Smooth muscle cell (in vitro differentiated cells): ENCODE measurements at regions not wholly inside any gene's neighbourhood (a gene's known extent, or its start where the extent isn't known, plus 50 kb on each side); places are given as distances from the start of the nearest gene placed in this dataset.

Experiments used
- DNase-seq: peaks from one replicate; lab custom pipeline; 2025; ENCODE audit not compliant: unreplicated experiment; lab: John Stamatoyannopoulos, UW
- H2AFZ ChIP-seq: fragments of 200-600 bp; sonication (generic); 2 replicates; pipeline ENCODE4 v1.6.0; 2016; ENCODE audit warnings: antibody characterized with exemption, low read depth, mild to moderate bottlenecking
- H3F3A ChIP-seq: fragments of 200-600 bp; sonication (generic); 2 replicates; pipeline ENCODE4 v1.6.0; 2017; ENCODE audit warnings: antibody characterized with exemption, low read depth
- H3K27ac ChIP-seq: fragments of 200-600 bp; sonication (generic); 2 replicates; pipeline ENCODE4 v1.5.1; 2016; ENCODE audit warnings: low read depth, mild to moderate bottlenecking
- H3K27me3 ChIP-seq: fragments of 200-600 bp; sonication (generic); 2 replicates; pipeline ENCODE4 v1.6.1; 2016; ENCODE audit warnings: low read depth, mild to moderate bottlenecking
- H3K36me3 ChIP-seq: fragments of 200-600 bp; sonication (generic); 2 replicates; pipeline ENCODE4 v1.5.1; 2016; ENCODE audit warnings: low read depth
- H3K4me1 ChIP-seq: fragments of 200-600 bp; sonication (generic); 2 replicates; pipeline ENCODE4 v1.5.1; 2016; ENCODE audit warnings: low read depth
- H3K4me2 ChIP-seq: fragments of 200-600 bp; sonication (generic); 2 replicates; pipeline ENCODE4 v1.6.0; 2016; ENCODE audit warnings: mild to moderate bottlenecking
- H3K4me3 ChIP-seq: fragments of 200-600 bp; sonication (generic); 2 replicates; pipeline ENCODE4 v1.5.1; 2016; ENCODE audit warnings: mild to moderate bottlenecking
- H3K79me2 ChIP-seq: fragments of 200-600 bp; sonication (generic); 2 replicates; pipeline ENCODE4 v1.6.0; 2016; ENCODE audit warnings: low read depth, mild to moderate bottlenecking
- H3K9ac ChIP-seq: fragments of 200-600 bp; sonication (generic); 2 replicates; pipeline ENCODE4 v1.6.0; 2016; ENCODE audit warnings: low read depth
- H3K9me3 ChIP-seq: fragments of 200-600 bp; sonication (generic); replicated peaks from 2 replicates; pipeline ENCODE4 v1.5.1; 2016; ENCODE audit warnings: low read depth
- H4K20me1 ChIP-seq: fragments of 200-600 bp; sonication (generic); 2 replicates; pipeline ENCODE4 v1.6.0; 2016; ENCODE audit warnings: low read depth
- CTCF ChIP-seq: fragments of 200-600 bp; sonication (generic); IDR thresholded peaks from 2 replicates; pipeline ENCODE4 v1.5.1; 2017; ENCODE audit warnings: borderline replicate concordance, mild to moderate bottlenecking, antibody characterized with exemption; ENCODE audit not compliant: insufficient read depth, poor library complexity, severe bottlenecking
- WGBS: methylation state at CpG from one replicate; pipeline ENCODE4 v1.1.7; 2016; ENCODE audit warnings: low lambda C conversion rate; 5-methylcytosine and 5-hydroxymethylcytosine counted together

- H3K9me3 ChIP-seq: no peaks in the 10 kb centered on the region
- H3F3A ChIP-seq: no peaks in the 10 kb centered on the region
- no peak overlapping the region for H3K9ac ChIP-seq
- no peaks in the 10 kb centered on the region for H3K27me3 ChIP-seq
- no peaks in the 10 kb centered on the region for H4K20me1 ChIP-seq
- H3K79me2 ChIP-seq: no peaks in the 10 kb centered on the region
- no peaks in the 10 kb centered on the region for H3K4me1 ChIP-seq
- no peak overlapping the region for H3K4me3 ChIP-seq
- no peak overlapping the region for H3K27ac ChIP-seq
- no peak overlapping the region for H3K4me2 ChIP-seq
- TF ChIP-seq CTCF: no peak
- H3K36me3 ChIP-seq: no peaks in the 10 kb centered on the region
- no peak overlapping the region for H2AFZ ChIP-seq
- WGBS: 92% methylated on average over 3 of the region's 3 CpGs
- no peak for DNase-seq
Measured at GRCh38 chr20:17142666-17143065, 84.2 kb upstream of the PCSK2 start.

GRCh38 chr20:17150858-17151257, 76.0 kb upstream of the PCSK2 start:
- H3K4me2 ChIP-seq: no peak overlapping the region
- peaks cover 3% of the 10 kb centered on the region for H3K27me3 ChIP-seq
- H3K36me3 ChIP-seq: no peaks in the 10 kb centered on the region
- 84% methylated on average over 1 of the region's 1 CpG for WGBS
- no peak overlapping the region for H3K9ac ChIP-seq
- no peaks in the 10 kb centered on the region for H3K9me3 ChIP-seq
- H3K4me1 ChIP-seq: no peaks in the 10 kb centered on the region
- no peak for DNase-seq
- H2AFZ ChIP-seq: no peak overlapping the region
- TF ChIP-seq CTCF: no peak
- no peak overlapping the region for H3K27ac ChIP-seq
- no peaks in the 10 kb centered on the region for H3F3A ChIP-seq
- no peaks in the 10 kb centered on the region for H4K20me1 ChIP-seq
- no peak overlapping the region for H3K4me3 ChIP-seq
- no peaks in the 10 kb centered on the region for H3K79me2 ChIP-seq

- Histone ChIP-seq H3K27me3 (no peaks in the 10 kb centered on the region), H3K4me2 (no peak overlapping the region), H2AFZ (no peak overlapping the region), H3K4me1 (no peaks in the 10 kb centered on the region), H3F3A (no peaks in the 10 kb centered on the region), H3K9me3 (no peaks in the 10 kb centered on the region), H4K20me1 (no peaks in the 10 kb centered on the region), H3K27ac (no peak overlapping the region), H3K79me2 (no peaks in the 10 kb centered on the region), H3K36me3 (no peaks in the 10 kb centered on the region), H3K4me3 (no peak overlapping the region), H3K9ac (no peak overlapping the region)
- 88% methylated on average over 6 of the region's 6 CpGs for WGBS
- TF ChIP-seq CTCF: no peak
- no peak for DNase-seq
Measured at GRCh38 chr20:17155401-17155800, 71.4 kb upstream of the PCSK2 start.

- H3K27me3 ChIP-seq: no peaks in the 10 kb centered on the region
- no peak overlapping the region for H3K27ac ChIP-seq
- no peaks in the 10 kb centered on the region for H3F3A ChIP-seq
- no peaks in the 10 kb centered on the region for H3K4me1 ChIP-seq
- H3K9ac ChIP-seq: no peak overlapping the region
- TF ChIP-seq CTCF: no peak
- no peaks in the 10 kb centered on the region for H4K20me1 ChIP-seq
- no peak overlapping the region for H3K4me2 ChIP-seq
- H3K79me2 ChIP-seq: no peaks in the 10 kb centered on the region
- H3K9me3 ChIP-seq: no peaks in the 10 kb centered on the region
- no peaks in the 10 kb centered on the region for H3K36me3 ChIP-seq
- 83% methylated on average over 2 of the region's 2 CpGs for WGBS
- DNase-seq: no peak
- no peak overlapping the region for H3K4me3 ChIP-seq
- no peak overlapping the region for H2AFZ ChIP-seq
Measured at GRCh38 chr20:17158701-17159100, 68.1 kb upstream of the PCSK2 start.
